ENCODE measurements at regions not wholly inside any gene's neighbourhood (a gene's known extent, or its start where the extent isn't known, plus 50 kb on each side); places are given as distances from the start of the nearest gene placed in this dataset.

GRCh38 chr10:78220781-78221180 lies 187.1 kb downstream of the RPS24 start:
- no peak overlapping the region for H3K27ac ChIP-seq
- H3K4me3 ChIP-seq: no peak overlapping the region
- DNase-seq (no peak), ATAC-seq (no peak)
- H3K36me3 ChIP-seq: no peaks in the 10 kb centered on the region
- H3K4me1 ChIP-seq: no peaks in the 10 kb centered on the region
- H3K27me3 ChIP-seq: no peaks in the 10 kb centered on the region
- no peaks in the 10 kb centered on the region for H3K9me3 ChIP-seq
- intact Hi-C loops (cut with DNase I): no loop called here
- TF ChIP-seq CTCF (IDR thresholded peaks at IDR 0.05): no peak

GRCh38 chr10:78222096-78222790 lies 188.6 kb downstream of the RPS24 start:
- ATAC-seq (no peak), DNase-seq (no peak)
- Histone ChIP-seq H3K27ac (no peak overlapping the region), H3K9me3 (no peaks in the 10 kb centered on the region), H3K4me3 (no peak overlapping the region), H3K4me1 (no peaks in the 10 kb centered on the region), H3K27me3 (no peaks in the 10 kb centered on the region), H3K36me3 (no peaks in the 10 kb centered on the region)
- intact Hi-C loops (cut with DNase I): no loop called here
- TF ChIP-seq CTCF (IDR thresholded peaks at IDR 0.05): no peak

- TF ChIP-seq CTCF (IDR thresholded peaks at IDR 0.05): no peak
Measured at GRCh38 chr10:78223088-78223487, 189.4 kb downstream of the RPS24 start.

DNA sequence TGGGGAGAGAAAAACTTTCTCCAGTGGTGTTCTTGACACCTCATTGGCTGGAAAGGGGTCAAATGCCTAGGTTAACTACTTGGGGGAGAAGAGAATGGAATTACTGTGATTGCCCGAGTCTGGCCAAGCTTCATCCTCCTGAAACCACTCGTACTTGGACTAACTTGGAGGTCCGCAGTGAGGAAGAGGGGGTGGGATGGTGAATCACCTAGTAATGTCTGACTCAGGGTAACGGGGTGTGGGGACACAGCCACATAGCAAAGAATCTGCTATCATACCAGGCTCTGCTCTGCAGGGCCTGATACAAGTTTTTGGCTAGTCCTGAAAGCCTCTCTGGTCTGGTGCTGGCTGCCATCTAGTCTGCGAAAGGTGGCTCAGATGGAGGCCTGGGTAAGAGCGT lies 190.9 kb downstream of the RPS24 start:
- no peak for TF ChIP-seq CTCF (IDR thresholded peaks at IDR 0.05)
- DNase-seq (no peak), ATAC-seq (no peak)
- intact Hi-C loops (cut with DNase I): no loop called here
- Histone ChIP-seq H3K4me1 (no peaks in the 10 kb centered on the region), H3K36me3 (no peaks in the 10 kb centered on the region), H3K9me3 (no peaks in the 10 kb centered on the region), H3K27ac (no peak overlapping the region), H3K27me3 (no peaks in the 10 kb centered on the region), H3K4me3 (no peak overlapping the region)

More at GRCh38 chr10:78223088-78223487, 189.4 kb downstream of the RPS24 start:
- Histone ChIP-seq H3K36me3 (no peaks in the 10 kb centered on the region), H3K9me3 (no peaks in the 10 kb centered on the region), H3K4me1 (no peaks in the 10 kb centered on the region), H3K27ac (no peak overlapping the region), H3K27me3 (no peaks in the 10 kb centered on the region), H3K4me3 (no peak overlapping the region)
- ATAC-seq (no peak), DNase-seq (no peak)
- intact Hi-C loops (cut with DNase I): no loop called here

- intact Hi-C loops (cut with DNase I): no loop called here
- no peaks in the 10 kb centered on the region for H3K9me3 ChIP-seq
- H3K4me3 ChIP-seq: no peak overlapping the region
- no peaks in the 10 kb centered on the region for H3K36me3 ChIP-seq
- H3K4me1 ChIP-seq: no peaks in the 10 kb centered on the region
- DNase-seq: no peak
- no peak for TF ChIP-seq CTCF (IDR thresholded peaks at IDR 0.05)
- ATAC-seq: no peak
- no peak overlapping the region for H3K27ac ChIP-seq
- no peaks in the 10 kb centered on the region for H3K27me3 ChIP-seq
Measured at GRCh38 chr10:78225594-78225993, 191.9 kb downstream of the RPS24 start.

Data from left lung (tissue), 4 donors.